Calu3 (cell line): ENCODE measurements at regions not wholly inside any gene's neighbourhood (a gene's known extent, or its start where the extent isn't known, plus 50 kb on each side); places are given as distances from the start of the nearest gene placed in this dataset.

Experiments used
- BruUV-seq: library from RNA; stranded (reverse); fragments of 400-500 nt; replicated peaks from 2 replicates; lab custom pipeline; 2021; lab: Mats Ljungman, UMichigan
- CTCF ChIA-PET: fragments of 300-600 bp; sonication (Branson Sonifier 250); formaldehyde crosslinking; loops from one replicate; lab custom pipeline; 2022; ENCODE audit warnings: antibody characterized with exemption; lab: Charles Lee
- DNase-seq: peaks from one replicate; pipeline ENCODE4 v3.0.0; 2022
- H3K27ac Mint-ChIP-seq: one replicate; pipeline ENCODE4 v1.8.0; 2022; ENCODE audit warnings: mixed read lengths; ENCODE audit not compliant: unreplicated experiment
- H3K27me3 Mint-ChIP-seq: one replicate; pipeline ENCODE4 v1.8.0; 2022; ENCODE audit warnings: mixed read lengths; ENCODE audit not compliant: unreplicated experiment
- H3K36me3 Mint-ChIP-seq: one replicate; pipeline ENCODE4 v1.8.0; 2022; ENCODE audit warnings: mild to moderate bottlenecking, moderate library complexity, mixed read lengths; ENCODE audit not compliant: insufficient read depth, unreplicated experiment
- H3K4me1 Mint-ChIP-seq: one replicate; pipeline ENCODE4 v1.8.0; 2022; ENCODE audit warnings: mild to moderate bottlenecking, low read depth, mixed read lengths; ENCODE audit not compliant: unreplicated experiment
- H3K4me3 Mint-ChIP-seq: one replicate; pipeline ENCODE4 v1.8.0; 2022; ENCODE audit warnings: mild to moderate bottlenecking, low read depth, moderate library complexity, mixed read lengths; ENCODE audit not compliant: unreplicated experiment
- H3K9me3 Mint-ChIP-seq: one replicate; pipeline ENCODE4 v1.8.0; 2022; ENCODE audit warnings: low read depth, mixed read lengths; ENCODE audit not compliant: unreplicated experiment
- intact Hi-C: fragments of 100-400 bp; cut with micrococcal nuclease; formaldehyde crosslinking; loops from one replicate; pipeline ENCODE4 v1.10.0; 2022; ENCODE audit not compliant: unreplicated experiment
- TF ChIP-seq, protein P1 (sequence below): fragments of 200-600 bp; IDR thresholded peaks from one replicate; pipeline ENCODE4 v1.8.0; 2022; ENCODE audit warnings: antibody characterized with exemption; ENCODE audit not compliant: unreplicated experiment

GRCh38 chr21:20627594-20627993, 370.6 kb upstream of the NCAM2 start:
- CTCF ChIA-PET, result no interaction called here
- Mint-ChIP-seq H3K27ac (no peak overlapping the region), H3K4me3 (no peak overlapping the region), H3K27me3 (no peaks in the 10 kb centered on the region), H3K36me3 (no peaks in the 10 kb centered on the region), H3K4me1 (no peaks in the 10 kb centered on the region), H3K9me3 (peaks cover 2% of the 10 kb centered on the region)
- intact Hi-C loops, result no loop called here
- TF ChIP-seq, protein P1, sequence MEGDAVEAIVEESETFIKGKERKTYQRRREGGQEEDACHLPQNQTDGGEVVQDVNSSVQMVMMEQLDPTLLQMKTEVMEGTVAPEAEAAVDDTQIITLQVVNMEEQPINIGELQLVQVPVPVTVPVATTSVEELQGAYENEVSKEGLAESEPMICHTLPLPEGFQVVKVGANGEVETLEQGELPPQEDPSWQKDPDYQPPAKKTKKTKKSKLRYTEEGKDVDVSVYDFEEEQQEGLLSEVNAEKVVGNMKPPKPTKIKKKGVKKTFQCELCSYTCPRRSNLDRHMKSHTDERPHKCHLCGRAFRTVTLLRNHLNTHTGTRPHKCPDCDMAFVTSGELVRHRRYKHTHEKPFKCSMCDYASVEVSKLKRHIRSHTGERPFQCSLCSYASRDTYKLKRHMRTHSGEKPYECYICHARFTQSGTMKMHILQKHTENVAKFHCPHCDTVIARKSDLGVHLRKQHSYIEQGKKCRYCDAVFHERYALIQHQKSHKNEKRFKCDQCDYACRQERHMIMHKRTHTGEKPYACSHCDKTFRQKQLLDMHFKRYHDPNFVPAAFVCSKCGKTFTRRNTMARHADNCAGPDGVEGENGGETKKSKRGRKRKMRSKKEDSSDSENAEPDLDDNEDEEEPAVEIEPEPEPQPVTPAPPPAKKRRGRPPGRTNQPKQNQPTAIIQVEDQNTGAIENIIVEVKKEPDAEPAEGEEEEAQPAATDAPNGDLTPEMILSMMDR, result no peak
- no peak for DNase-seq
- BruUV-seq, result no TSS peak

DNA sequence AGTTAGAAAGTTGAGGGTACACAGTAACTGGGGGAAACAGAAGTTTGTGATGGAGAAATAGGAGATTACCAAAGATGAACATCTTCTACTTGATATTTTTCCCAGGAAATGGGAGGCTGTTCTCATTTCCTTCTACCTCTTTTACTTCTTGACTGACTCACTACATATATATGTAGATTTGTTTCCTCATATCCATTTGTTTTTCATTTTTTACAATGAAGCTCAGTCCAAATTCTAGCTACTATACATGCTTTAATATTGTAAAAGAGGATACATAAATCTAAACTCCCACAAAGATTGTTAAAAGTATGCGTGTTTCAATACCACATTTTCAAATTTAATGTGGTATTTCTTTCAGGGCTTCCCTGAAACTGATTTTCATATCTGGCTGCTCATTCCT, 366.6 kb upstream of the NCAM2 start:
- CTCF ChIA-PET, result no interaction called here
- H3K4me3 Mint-ChIP-seq, result no peak overlapping the region
- no peaks in the 10 kb centered on the region for H3K36me3 Mint-ChIP-seq
- H3K27ac Mint-ChIP-seq, result no peak overlapping the region
- intact Hi-C loops, result no loop called here
- H3K4me1 Mint-ChIP-seq, result no peaks in the 10 kb centered on the region
- TF ChIP-seq, protein P1, result no peak
- H3K27me3 Mint-ChIP-seq, result no peaks in the 10 kb centered on the region
- BruUV-seq, result no TSS peak
- H3K9me3 Mint-ChIP-seq, result no peaks in the 10 kb centered on the region
- DNase-seq, result no peak

DNA sequence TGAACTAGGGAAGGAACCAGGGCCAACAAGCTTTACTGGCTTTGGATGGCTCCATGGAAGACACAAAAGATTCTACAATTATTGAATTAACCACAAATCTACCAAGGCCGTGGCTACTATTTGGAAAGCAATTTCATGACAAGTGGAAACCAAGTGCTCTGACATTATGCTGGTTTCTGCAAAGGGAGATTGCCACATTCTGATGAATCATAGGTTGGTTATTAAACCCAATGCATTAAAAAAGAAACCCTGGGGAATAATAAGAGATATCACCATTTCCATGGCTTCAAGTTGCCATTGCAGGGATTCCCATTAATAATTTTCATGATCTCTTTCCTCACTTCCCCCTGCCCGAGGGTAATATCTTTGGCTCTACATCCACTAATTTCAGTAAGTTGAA, 359.2 kb upstream of the NCAM2 start:
- intact Hi-C loops, result no loop called here
- no peaks in the 10 kb centered on the region for H3K4me1 Mint-ChIP-seq
- H3K27ac Mint-ChIP-seq, result no peak overlapping the region
- no peaks in the 10 kb centered on the region for H3K36me3 Mint-ChIP-seq
- CTCF ChIA-PET, result no interaction called here
- TF ChIP-seq, protein P1, result no peak
- BruUV-seq, result no TSS peak
- no peaks in the 10 kb centered on the region for H3K27me3 Mint-ChIP-seq
- H3K4me3 Mint-ChIP-seq, result no peak overlapping the region
- DNase-seq, result no peak
- peaks cover 10% of the 10 kb centered on the region for H3K9me3 Mint-ChIP-seq

- H3K27me3 Mint-ChIP-seq, result no peaks in the 10 kb centered on the region
- BruUV-seq, result no TSS peak
- H3K27ac Mint-ChIP-seq, result no peak overlapping the region
- no peak for DNase-seq
- intact Hi-C loops, result no loop called here
- H3K4me1 Mint-ChIP-seq, result no peaks in the 10 kb centered on the region
- H3K36me3 Mint-ChIP-seq, result no peaks in the 10 kb centered on the region
- CTCF ChIA-PET, result no interaction called here
- H3K4me3 Mint-ChIP-seq, result no peak overlapping the region
- H3K9me3 Mint-ChIP-seq, result peaks cover 10% of the 10 kb centered on the region
- TF ChIP-seq, protein P1, result no peak
Observed at GRCh38 chr21:20641241-20641640, 357.0 kb upstream of the NCAM2 start.
